Stomach (tissue), 4 donors: ENCODE measurements at regions not wholly inside any gene's neighbourhood (a gene's known extent, or its start where the extent isn't known, plus 50 kb on each side); places are given as distances from the start of the nearest gene placed in this dataset.
"Not testable (repeated sequence)": the region's sequence is repeated elsewhere in the genome, so short reads cannot be mapped to it uniquely, and the experiment has no call there.

ENCODE experiments used
- EP300 ChIP-seq: sonication (generic); formaldehyde crosslinking; IDR thresholded peaks from one replicate; pipeline ENCODE4 v1.6.1; 2017; ENCODE audit warnings: antibody characterized with exemption
- POLR2A ChIP-seq, 4 donors: fragments of 450-650 bp; IDR thresholded peaks; one replicate each; pipeline ENCODE4 v1.6.1; 2016; ENCODE audit warnings: antibody characterized with exemption in 4 of 4, control low read depth in 2 of 4, mild to moderate bottlenecking in 1 of 4, moderate library complexity in 1 of 4
- POLR2AphosphoS5 ChIP-seq, 3 donors: sonication (generic); formaldehyde crosslinking; IDR thresholded peaks; one replicate each; pipeline ENCODE4 v1.6.1; 2016; ENCODE audit warnings: antibody characterized with exemption in 3 of 3
- TF ChIP-seq, protein P1 (sequence below), 7 experiments: fragments of 450-650 bp in 4 of 7; fragments of 200-600 bp in 3 of 7; sonication (generic) in 3 of 7; IDR thresholded peaks; one replicate each; pipeline ENCODE4 v1.5.1; 2016 to 2019; ENCODE audit warnings: antibody characterized with exemption in 7 of 7, control low read depth in 2 of 7, mild to moderate bottlenecking in 1 of 7

DNA sequence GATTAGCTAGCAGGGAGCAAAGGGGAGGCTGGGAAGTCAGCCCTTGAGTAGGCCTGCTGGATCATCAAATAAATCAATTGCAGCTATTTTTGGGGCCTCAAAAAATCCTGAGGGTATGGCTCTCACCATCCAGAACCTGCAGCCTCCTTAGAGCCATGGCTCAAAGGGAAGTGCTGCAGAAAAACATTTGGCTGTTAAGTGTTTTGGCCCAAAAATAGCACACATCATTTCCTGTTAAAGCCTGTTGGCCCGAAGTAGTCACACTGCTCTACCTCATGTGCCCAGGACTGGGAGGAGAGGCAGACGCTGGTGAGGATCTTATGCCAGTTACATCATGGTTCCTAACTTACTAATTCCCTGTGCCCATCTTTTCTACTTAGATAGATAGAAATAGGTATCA is 176.8 kb upstream of the PLGLB1 start:
- TF ChIP-seq, protein P1, sequence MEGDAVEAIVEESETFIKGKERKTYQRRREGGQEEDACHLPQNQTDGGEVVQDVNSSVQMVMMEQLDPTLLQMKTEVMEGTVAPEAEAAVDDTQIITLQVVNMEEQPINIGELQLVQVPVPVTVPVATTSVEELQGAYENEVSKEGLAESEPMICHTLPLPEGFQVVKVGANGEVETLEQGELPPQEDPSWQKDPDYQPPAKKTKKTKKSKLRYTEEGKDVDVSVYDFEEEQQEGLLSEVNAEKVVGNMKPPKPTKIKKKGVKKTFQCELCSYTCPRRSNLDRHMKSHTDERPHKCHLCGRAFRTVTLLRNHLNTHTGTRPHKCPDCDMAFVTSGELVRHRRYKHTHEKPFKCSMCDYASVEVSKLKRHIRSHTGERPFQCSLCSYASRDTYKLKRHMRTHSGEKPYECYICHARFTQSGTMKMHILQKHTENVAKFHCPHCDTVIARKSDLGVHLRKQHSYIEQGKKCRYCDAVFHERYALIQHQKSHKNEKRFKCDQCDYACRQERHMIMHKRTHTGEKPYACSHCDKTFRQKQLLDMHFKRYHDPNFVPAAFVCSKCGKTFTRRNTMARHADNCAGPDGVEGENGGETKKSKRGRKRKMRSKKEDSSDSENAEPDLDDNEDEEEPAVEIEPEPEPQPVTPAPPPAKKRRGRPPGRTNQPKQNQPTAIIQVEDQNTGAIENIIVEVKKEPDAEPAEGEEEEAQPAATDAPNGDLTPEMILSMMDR (IDR thresholded peaks at IDR 0.05), result not testable (repeated sequence)
- not testable (repeated sequence) for TF ChIP-seq POLR2AphosphoS5 (IDR thresholded peaks at IDR 0.05); POLR2A (IDR thresholded peaks at IDR 0.05); EP300
